PC-3 (cell line): ENCODE measurements at regions not wholly inside any gene's neighbourhood (a gene's known extent, or its start where the extent isn't known, plus 50 kb on each side); places are given as distances from the start of the nearest gene placed in this dataset.

Experiments used
- ATAC-seq: fragments of 200-7000 bp; cut with Tn5 transposase; 2 replicates; pipeline ENCODE4 v1.9.1; 2020; ENCODE audit warnings: mild to moderate bottlenecking, moderate library complexity
- BruUV-seq: library from RNA; stranded (reverse); fragments of 400-500 nt; replicated peaks from 2 replicates; lab custom pipeline; 2021; lab: Mats Ljungman, UMichigan
- CTCF ChIA-PET: fragments of 300-600 bp; sonication (Branson Sonifier 250); formaldehyde crosslinking; loops from one replicate; lab custom pipeline; 2022; ENCODE audit warnings: antibody characterized with exemption; lab: Charles Lee
- POLR2A ChIA-PET: fragments of 300-600 bp; sonication (Branson Sonifier 250); formaldehyde crosslinking; loops from one replicate; lab custom pipeline; 2022; ENCODE audit warnings: antibody characterized with exemption; ENCODE audit not compliant: unreplicated experiment; lab: Charles Lee
- DNase-seq: peaks from one replicate; pipeline ENCODE4 v3.0.0-alpha.2; 2015
- H2AFZ ChIP-seq: fragments of 300-600 bp; sonication (generic); 2 replicates; pipeline ENCODE4 v1.6.0; 2016; ENCODE audit warnings: antibody characterized with exemption, low read length
- H3F3A ChIP-seq: fragments of 300-600 bp; sonication (generic); one replicate; pipeline ENCODE4 v1.6.0; 2017; ENCODE audit warnings: antibody characterized with exemption, low read length, control low read depth, mild to moderate bottlenecking; ENCODE audit not compliant: unreplicated experiment
- H3K27ac ChIP-seq: fragments of 300-600 bp; sonication (generic); 2 replicates; pipeline ENCODE4 v1.5.1; 2016; ENCODE audit warnings: mild to moderate bottlenecking, low read length
- H3K27me3 ChIP-seq: fragments of 300-600 bp; sonication (generic); 2 replicates; pipeline ENCODE4 v1.6.1; 2016; ENCODE audit warnings: low read length, mixed read lengths
- H3K36me3 ChIP-seq: fragments of 300-600 bp; sonication (generic); 2 replicates; pipeline ENCODE4 v1.6.1; 2016; ENCODE audit warnings: low read depth, mixed run types, low read length, mixed read lengths
- H3K4me1 ChIP-seq: fragments of 300-600 bp; sonication (generic); 2 replicates; pipeline ENCODE4 v1.5.1; 2016; ENCODE audit warnings: low read length; ENCODE audit not compliant: insufficient read depth
- H3K4me2 ChIP-seq: fragments of 300-600 bp; sonication (generic); 2 replicates; pipeline ENCODE4 v1.6.0; 2016; ENCODE audit warnings: low read length
- H3K4me3 ChIP-seq: fragments of 300-600 bp; sonication (generic); 2 replicates; pipeline ENCODE4 v1.5.1; 2016; ENCODE audit warnings: mild to moderate bottlenecking, low read length, mixed read lengths
- H3K79me2 ChIP-seq: fragments of 300-600 bp; sonication (generic); 2 replicates; pipeline ENCODE4 v1.6.1; 2017; ENCODE audit warnings: low read length, mixed read lengths
- H3K9ac ChIP-seq: fragments of 300-600 bp; sonication (generic); 2 replicates; pipeline ENCODE4 v1.6.0; 2016; ENCODE audit warnings: mild to moderate bottlenecking, low read length
- H3K9me2 ChIP-seq: fragments of 300-600 bp; sonication (generic); replicated peaks from 2 replicates; pipeline ENCODE4 v1.6.1; 2016; ENCODE audit warnings: mixed run types, low read length, mixed read lengths
- H3K9me3 ChIP-seq: fragments of 300-600 bp; sonication (generic); 2 replicates; pipeline ENCODE4 v1.6.1; 2016; ENCODE audit warnings: low read length, mixed read lengths
- H4K20me1 ChIP-seq: fragments of 300-600 bp; sonication (generic); 2 replicates; pipeline ENCODE4 v1.6.1; 2016; ENCODE audit warnings: low read length, mixed read lengths
- EZH2 ChIP-seq: fragments of 300-600 bp; sonication (generic); IDR thresholded peaks from one replicate; pipeline ENCODE4 v1.6.1; 2017; ENCODE audit warnings: antibody characterized with exemption, mild to moderate bottlenecking, low read length; ENCODE audit not compliant: unreplicated experiment
- EZH2phosphoT487 ChIP-seq: fragments of 300-600 bp; sonication (generic); IDR thresholded peaks from 2 replicates; pipeline ENCODE4 v1.6.1; 2018; ENCODE audit warnings: mild to moderate bottlenecking, antibody characterized with exemption, low read length, borderline replicate concordance
- intact Hi-C: fragments of 100-400 bp; cut with micrococcal nuclease; formaldehyde crosslinking; loops from 2 replicates; pipeline ENCODE4 v1.9.0; 2023
- TF ChIP-seq, protein P1 (sequence below): fragments of 300-600 bp; sonication (generic); conservative IDR thresholded peaks from 2 replicates; pipeline ENCODE4 v1.5.1; 2017; ENCODE audit warnings: antibody characterized with exemption, low read depth, mild to moderate bottlenecking, low read length

DNA sequence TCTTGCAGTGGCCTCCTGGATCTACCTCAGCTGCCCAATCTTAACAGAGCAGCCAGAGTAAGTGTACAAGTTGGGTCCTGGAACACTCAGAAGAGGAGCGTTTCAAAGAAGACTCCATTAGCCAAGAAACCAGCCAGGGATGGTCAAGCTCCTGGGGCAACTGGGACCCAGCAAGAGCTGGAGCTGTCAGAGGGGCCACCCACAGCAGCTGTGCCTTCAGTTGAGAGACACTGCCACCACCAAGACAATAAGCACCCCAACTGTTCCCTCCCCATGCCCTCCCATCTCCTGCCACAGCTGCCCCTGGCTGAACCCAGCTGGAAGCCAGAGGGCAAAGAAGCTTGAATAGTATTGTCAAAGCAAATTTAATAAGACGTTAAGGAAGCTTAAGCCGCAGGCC lies 110.6 kb upstream of the TLE3 start:
- Histone ChIP-seq H3K9me2 (no peaks in the 10 kb centered on the region), H2AFZ (no peak overlapping the region), H3K4me1 (no peaks in the 10 kb centered on the region), H3K27ac (no peak overlapping the region), H3K79me2 (no peaks in the 10 kb centered on the region), H3K4me2 (no peak overlapping the region), H4K20me1 (no peaks in the 10 kb centered on the region), H3K36me3 (no peaks in the 10 kb centered on the region), H3K27me3 (peaks cover 18% of the 10 kb centered on the region; the same call in 1 of the 2 replicates), H3K4me3 (no peak overlapping the region), H3F3A (no peaks in the 10 kb centered on the region), H3K9ac (no peak overlapping the region), H3K9me3 (no peaks in the 10 kb centered on the region)
- CTCF ChIA-PET: no interaction called here
- no peak for ATAC-seq
- BruUV-seq: no TSS peak
- TF ChIP-seq EZH2: no peak
- TF ChIP-seq, protein P1, sequence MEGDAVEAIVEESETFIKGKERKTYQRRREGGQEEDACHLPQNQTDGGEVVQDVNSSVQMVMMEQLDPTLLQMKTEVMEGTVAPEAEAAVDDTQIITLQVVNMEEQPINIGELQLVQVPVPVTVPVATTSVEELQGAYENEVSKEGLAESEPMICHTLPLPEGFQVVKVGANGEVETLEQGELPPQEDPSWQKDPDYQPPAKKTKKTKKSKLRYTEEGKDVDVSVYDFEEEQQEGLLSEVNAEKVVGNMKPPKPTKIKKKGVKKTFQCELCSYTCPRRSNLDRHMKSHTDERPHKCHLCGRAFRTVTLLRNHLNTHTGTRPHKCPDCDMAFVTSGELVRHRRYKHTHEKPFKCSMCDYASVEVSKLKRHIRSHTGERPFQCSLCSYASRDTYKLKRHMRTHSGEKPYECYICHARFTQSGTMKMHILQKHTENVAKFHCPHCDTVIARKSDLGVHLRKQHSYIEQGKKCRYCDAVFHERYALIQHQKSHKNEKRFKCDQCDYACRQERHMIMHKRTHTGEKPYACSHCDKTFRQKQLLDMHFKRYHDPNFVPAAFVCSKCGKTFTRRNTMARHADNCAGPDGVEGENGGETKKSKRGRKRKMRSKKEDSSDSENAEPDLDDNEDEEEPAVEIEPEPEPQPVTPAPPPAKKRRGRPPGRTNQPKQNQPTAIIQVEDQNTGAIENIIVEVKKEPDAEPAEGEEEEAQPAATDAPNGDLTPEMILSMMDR: no peak
- TF ChIP-seq EZH2phosphoT487: no peak
- intact Hi-C loops: no loop called here
- no peak for DNase-seq
- POLR2A ChIA-PET: no interaction called here

DNA sequence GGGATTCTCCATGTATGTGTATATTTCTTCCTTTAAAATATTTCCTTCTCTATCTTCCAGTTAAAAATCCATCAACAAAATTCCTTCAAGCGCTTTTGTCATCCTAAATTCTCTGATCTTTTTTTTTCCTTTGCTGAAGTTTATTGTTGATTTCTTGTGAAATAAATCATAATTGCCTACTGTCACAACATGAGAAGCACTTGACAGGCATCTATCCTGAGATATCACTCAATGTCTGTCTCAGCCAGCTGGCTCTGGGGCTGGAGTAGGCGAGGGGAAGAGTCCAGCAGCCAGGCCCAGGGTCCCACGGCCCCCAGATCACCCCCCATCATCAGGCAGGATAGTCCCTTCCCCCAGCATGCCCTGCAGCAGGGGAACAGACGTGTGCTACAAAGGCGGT lies 109.0 kb upstream of the TLE3 start:
- Histone ChIP-seq H3K27ac (no peak overlapping the region), H3K4me1 (no peaks in the 10 kb centered on the region), H3K9ac (no peak overlapping the region), H3K27me3 (peaks cover 18% of the 10 kb centered on the region; the same call in 1 of the 2 replicates), H4K20me1 (no peaks in the 10 kb centered on the region), H3K9me2 (no peaks in the 10 kb centered on the region), H3F3A (no peaks in the 10 kb centered on the region), H3K4me3 (no peak overlapping the region), H2AFZ (no peak overlapping the region), H3K79me2 (no peaks in the 10 kb centered on the region), H3K9me3 (no peaks in the 10 kb centered on the region), H3K36me3 (no peaks in the 10 kb centered on the region), H3K4me2 (no peak overlapping the region)
- BruUV-seq: no TSS peak
- CTCF ChIA-PET: no interaction called here
- no peak for ATAC-seq
- TF ChIP-seq EZH2: no peak
- no peak for TF ChIP-seq EZH2phosphoT487
- TF ChIP-seq, protein P1: no peak
- intact Hi-C loops: no loop called here
- POLR2A ChIA-PET: no interaction called here
- DNase-seq: no peak

DNA sequence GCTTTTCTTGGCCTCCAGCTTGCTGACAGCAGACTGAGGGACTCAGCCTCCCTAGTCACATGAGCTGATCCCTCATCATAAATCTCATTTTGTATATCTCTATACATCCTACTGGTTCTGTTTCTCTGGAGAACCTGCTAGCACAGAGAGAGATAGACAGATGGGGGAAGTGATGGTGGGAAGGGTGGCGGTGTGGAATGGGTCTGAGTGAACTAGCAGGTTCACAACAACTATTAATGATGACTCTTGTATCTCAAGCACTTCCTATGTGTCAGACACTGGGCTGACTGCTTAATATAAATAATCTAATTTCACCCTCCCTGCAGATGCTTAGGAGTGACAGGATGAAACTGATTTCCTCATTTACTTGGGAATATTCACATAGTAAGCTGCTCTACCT lies 106.9 kb upstream of the TLE3 start:
- Histone ChIP-seq H3K79me2 (no peaks in the 10 kb centered on the region), H3K9ac (no peak overlapping the region), H3K27me3 (peaks cover 14% of the 10 kb centered on the region; the same call in 1 of the 2 replicates), H3K36me3 (no peaks in the 10 kb centered on the region), H2AFZ (no peak overlapping the region), H3K9me3 (no peaks in the 10 kb centered on the region), H3F3A (no peaks in the 10 kb centered on the region), H3K9me2 (no peaks in the 10 kb centered on the region), H3K4me3 (no peak overlapping the region), H3K27ac (no peak overlapping the region), H4K20me1 (no peaks in the 10 kb centered on the region), H3K4me2 (no peak overlapping the region), H3K4me1 (no peaks in the 10 kb centered on the region)
- TF ChIP-seq EZH2phosphoT487 (no peak), EZH2 (no peak)
- TF ChIP-seq, protein P1: no peak
- no TSS peak for BruUV-seq
- POLR2A ChIA-PET: no interaction called here
- intact Hi-C loops: no loop called here
- DNase-seq (no peak), ATAC-seq (no peak)
- CTCF ChIA-PET: no interaction called here
